GM18520 (cell line): ENCODE measurements at regions not wholly inside any gene's neighbourhood (a gene's known extent, or its start where the extent isn't known, plus 50 kb on each side); places are given as distances from the start of the nearest gene placed in this dataset.

Experiments used
- ATAC-seq: cut with Tn5 transposase; IDR thresholded peaks from one replicate; pipeline ENCODE4 v1.9.1; 2021; ENCODE audit not compliant: unreplicated experiment

DNA sequence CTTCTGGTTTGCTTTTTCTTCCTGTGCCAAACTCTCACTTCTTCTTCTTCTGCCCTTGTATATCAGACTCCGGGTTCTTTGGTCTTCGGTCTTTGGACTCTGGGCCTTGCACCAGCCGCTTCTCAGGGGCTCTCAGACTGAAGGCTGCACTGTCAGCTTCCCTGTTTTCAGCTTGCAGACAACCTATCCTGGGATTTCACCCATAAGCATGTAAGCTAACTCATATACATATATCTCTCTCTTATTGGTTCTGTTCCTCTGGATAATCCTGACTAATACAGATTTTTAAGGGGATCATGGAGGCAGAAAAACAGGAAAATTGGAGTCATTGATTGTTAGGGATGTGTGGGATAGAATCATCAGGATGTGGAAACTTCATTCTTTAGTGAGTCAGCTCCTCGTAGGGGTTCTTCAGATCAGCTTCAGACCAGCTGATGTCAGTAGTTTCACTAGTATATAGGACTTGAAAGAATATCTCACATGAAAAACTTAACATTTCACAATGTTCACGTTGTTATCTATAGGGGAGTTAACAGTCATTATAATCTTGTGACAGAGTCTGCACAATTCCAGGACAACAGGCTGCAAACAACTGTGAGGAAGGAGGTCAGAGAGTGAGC, 102.9 kb downstream of the RASSF9 start:
- ATAC-seq = no peak

DNA sequence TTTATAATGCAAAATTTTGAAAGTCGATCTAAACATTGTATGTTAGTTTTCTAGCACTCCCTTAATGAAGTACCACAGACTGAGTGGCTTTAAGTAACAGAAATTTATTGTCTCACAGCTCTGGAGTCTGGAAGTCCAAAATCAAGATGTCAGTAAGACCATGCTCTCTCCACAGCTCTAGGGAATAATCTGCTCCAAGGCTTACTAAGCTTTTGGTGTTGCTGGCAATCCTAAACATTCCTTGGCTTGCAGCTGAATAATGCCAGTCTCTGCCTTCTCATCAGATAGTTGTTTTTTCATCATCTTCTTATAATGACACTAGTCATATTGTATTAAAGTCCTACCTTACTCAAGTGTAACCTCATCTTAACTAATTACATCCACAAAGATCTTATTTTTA, 102.2 kb downstream of the RASSF9 start:
- no peak for ATAC-seq

DNA sequence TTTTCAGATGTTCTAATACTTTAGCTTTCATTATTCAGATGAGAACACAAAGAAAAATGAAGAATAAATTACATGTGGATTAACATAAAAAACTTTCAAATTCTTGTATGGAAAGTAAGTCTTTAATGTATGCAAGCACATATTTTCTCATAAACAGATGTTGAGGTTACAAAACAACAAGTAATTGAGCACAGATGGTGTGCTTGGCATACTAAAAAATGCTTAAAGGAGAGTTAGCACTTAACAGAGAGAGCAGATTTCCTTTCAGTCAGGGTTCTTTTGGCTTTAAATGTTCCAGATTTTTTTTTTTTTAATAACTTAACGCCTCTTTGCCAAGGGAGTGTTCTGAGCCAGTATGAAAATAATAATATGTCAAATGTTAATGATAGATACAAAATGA, 96.0 kb downstream of the RASSF9 start:
- ATAC-seq = no peak

DNA sequence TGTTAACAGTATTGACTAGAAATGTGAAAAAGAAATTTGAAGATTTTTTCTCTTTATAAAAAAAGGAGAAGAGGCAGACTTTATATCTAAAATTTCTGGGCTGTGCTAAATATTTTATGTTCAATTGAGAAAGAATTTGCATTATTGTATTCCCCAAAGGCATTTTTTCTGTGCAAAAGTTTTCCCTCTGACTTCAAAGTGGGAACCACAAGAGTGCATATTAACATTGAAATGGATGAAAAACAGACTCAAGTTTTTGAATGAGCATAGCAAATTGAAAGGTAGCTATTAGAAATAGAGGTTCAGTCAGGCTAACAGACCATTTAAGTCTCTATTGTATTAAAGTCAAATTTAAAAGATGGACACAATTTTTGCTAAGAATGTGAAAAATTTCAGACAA, 95.2 kb downstream of the RASSF9 start:
- no peak for ATAC-seq

DNA sequence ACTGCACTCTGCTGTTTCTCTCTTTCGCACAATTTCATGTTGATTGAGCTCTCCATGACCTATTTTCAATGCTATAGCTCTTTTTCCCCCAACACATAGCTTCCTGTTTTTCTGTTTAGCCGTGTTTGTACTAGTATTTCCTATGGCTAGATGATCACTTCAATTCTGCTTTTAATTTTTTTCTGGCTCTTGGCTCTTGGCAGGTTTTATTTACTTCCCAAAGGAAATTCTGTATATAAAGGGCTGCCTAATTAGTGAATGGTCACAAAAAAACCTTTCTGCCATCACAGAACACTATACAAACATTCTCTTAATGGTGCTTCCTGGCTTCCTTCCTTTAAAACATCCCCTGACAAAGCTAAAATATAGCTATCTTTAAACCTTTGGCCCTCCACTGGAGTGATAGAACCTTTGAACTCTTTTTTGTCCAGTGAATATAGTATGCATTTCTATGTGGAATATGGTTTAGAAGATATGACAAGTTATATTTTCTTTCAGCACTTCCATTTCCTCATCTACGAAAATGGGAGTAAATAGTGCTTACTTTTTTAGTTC, 88.2 kb downstream of the RASSF9 start:
- no peak for ATAC-seq
